A549 (cell line): ENCODE measurements at regions not wholly inside any gene's neighbourhood (a gene's known extent, or its start where the extent isn't known, plus 50 kb on each side); places are given as distances from the start of the nearest gene placed in this dataset.

Experiments
- ATAC-seq, 2 experiments: fragments of 200-7000 bp in 1 of 2; fragments of >200 bp in 1 of 2; cut with Nextera tagmentation in 1 of 2; cut with Tn5 transposase in 1 of 2; 3 replicates each; pipeline versions ENCODE4 v1.8.0 to v1.9.1; 2018 to 2020; ENCODE audit warnings: mild to moderate bottlenecking in 1 of 2, moderate library complexity in 1 of 2
- CTCF ChIA-PET: fragments of 300-600 bp; sonication (Branson Sonifier 250); formaldehyde crosslinking; extraction: SDS; loops from one replicate; lab custom pipeline; 2021; ENCODE audit warnings: antibody characterized with exemption, inconsistent platforms; lab: Yijun Ruan, JAX
- POLR2A ChIA-PET: fragments of 350-600 bp; formaldehyde crosslinking; extraction: SDS; loops from one replicate; lab custom pipeline; 2021; ENCODE audit warnings: antibody characterized with exemption, inconsistent platforms; lab: Yijun Ruan, JAX
- DNase-seq, 2 experiments: peaks; one replicate each; pipeline versions ENCODE4 v3.0.0 to v3.0.0-alpha.2; 2011 to 2016; ENCODE audit warnings: low read depth in 1 of 2, low spot score in 1 of 2
- FAIRE-seq: peaks from 2 replicates; lab custom pipeline; 2011; peaks lifted over from hg19 to GRCh38; lab: Jason Lieb, UNC
- H3K27ac ChIP-seq, 2 experiments: fragments of >200 bp; sonication (Bioruptor Twin); formaldehyde crosslinking; 3 replicates each; pipeline ENCODE4 v1.5.1; 2016 to 2017
- H3K4me1 ChIP-seq: fragments of >200 bp; sonication (Bioruptor Twin); formaldehyde crosslinking; 3 replicates; pipeline ENCODE4 v1.6.1; 2016
- H3K4me2 ChIP-seq: fragments of >200 bp; sonication (Bioruptor Twin); formaldehyde crosslinking; 3 replicates; pipeline ENCODE4 v1.6.1; 2016
- H3K4me3 ChIP-seq: fragments of >200 bp; sonication (Bioruptor Twin); formaldehyde crosslinking; 3 replicates; pipeline ENCODE4 v1.5.1; 2016
- H3K9me3 ChIP-seq: fragments of >200 bp; sonication (Bioruptor Twin); formaldehyde crosslinking; 3 replicates; pipeline ENCODE4 v1.6.1; 2016
- BHLHE40 ChIP-seq: IDR thresholded peaks from 2 replicates; pipeline ENCODE4 v1.6.1; 2012; ENCODE audit warnings: low read depth, low read length, inconsistent platforms
- CBX2 ChIP-seq: fragments of 200-600 bp; sonication (generic); IDR thresholded peaks from 2 replicates; pipeline ENCODE4 v1.6.1; 2016; ENCODE audit warnings: low read depth, mild to moderate bottlenecking, borderline replicate concordance
- EHMT2 ChIP-seq: fragments of 200-600 bp; sonication (generic); IDR thresholded peaks from 2 replicates; pipeline ENCODE4 v1.6.1; 2016; ENCODE audit warnings: antibody characterized with exemption, low read depth, mild to moderate bottlenecking, moderate library complexity
- ELK1 ChIP-seq: fragments of 150-350 bp; IDR thresholded peaks from 2 replicates; pipeline ENCODE4 v1.6.1; 2014; ENCODE audit warnings: low read depth, mild to moderate bottlenecking, low read length
- FOXS1 ChIP-seq: fragments of 250-450 bp; sonication (Bioruptor Pico); IDR thresholded peaks from 2 replicates; pipeline ENCODE4 v1.5.0; 2020; ENCODE audit warnings: mild to moderate bottlenecking, moderate library complexity
- HMGXB4 ChIP-seq: fragments of 250-450 bp; sonication (Bioruptor Pico); IDR thresholded peaks from 2 replicates; pipeline ENCODE4 v1.5.0; 2021; ENCODE audit warnings: mild to moderate bottlenecking, moderate library complexity, borderline replicate concordance
- MAFK ChIP-seq: fragments of 450-650 bp; IDR thresholded peaks from 2 replicates; pipeline ENCODE4 v1.6.1; 2014; ENCODE audit not compliant: partially characterized antibody
- NR3C1 ChIP-seq: fragments of >200 bp; sonication (Bioruptor Twin); formaldehyde crosslinking; IDR thresholded peaks from 3 replicates; pipeline ENCODE4 v1.6.1; 2017
- REST ChIP-seq: fragments of 200-600 bp; sonication (generic); IDR thresholded peaks from 2 replicates; pipeline ENCODE4 v1.6.1; 2016; ENCODE audit warnings: antibody characterized with exemption, mild to moderate bottlenecking, moderate library complexity
- WGBS: methylation state at CpG from one replicate; pipeline ENCODE4 v1.1.6; 2017; ENCODE audit errors: missing lambda C conversion rate; 5-methylcytosine and 5-hydroxymethylcytosine counted together
- small RNA-seq, 6 experiments: library from RNA; depleted of rRNA; stranded (forward); fragments of <200 nt; gene quantifications; one replicate each; pipeline ENCODE3, GENCODE V24; 2012

GRCh38 chrX:117274965-117275364, 812.2 kb upstream of the CT83 start:
- no peak overlapping the region for H3K27ac ChIP-seq
- TF ChIP-seq EHMT2 (no peak), MAFK (no peak), CBX2 (no peak), FOXS1 (no peak), BHLHE40 (no peak), NR3C1 (no peak), HMGXB4 (CRISPR knock-in tag) (no peak), ELK1 (no peak), REST (no peak)
- 7% methylated on average over 4 of the region's 4 CpGs for WGBS
- no peak overlapping the region for H3K4me3 ChIP-seq
- ATAC-seq (no peak), FAIRE-seq (no peak), DNase-seq (no peak)
- H3K4me2 ChIP-seq = no peak overlapping the region
- H3K9me3 ChIP-seq = no peaks in the 10 kb centered on the region
- H3K4me1 ChIP-seq = no peaks in the 10 kb centered on the region
- ChIA-PET POLR2A (no interaction called here), CTCF (no interaction called here)

Small RNA genes in the stretch of these regions (small RNA-seq; reads per million reads assigned to genes)
- gene AC005002.2 = 0 reads per million in 6 experiments
